ENCODE measurements at regions not wholly inside any gene's neighbourhood (a gene's known extent, or its start where the extent isn't known, plus 50 kb on each side); places are given as distances from the start of the nearest gene placed in this dataset.

DNA sequence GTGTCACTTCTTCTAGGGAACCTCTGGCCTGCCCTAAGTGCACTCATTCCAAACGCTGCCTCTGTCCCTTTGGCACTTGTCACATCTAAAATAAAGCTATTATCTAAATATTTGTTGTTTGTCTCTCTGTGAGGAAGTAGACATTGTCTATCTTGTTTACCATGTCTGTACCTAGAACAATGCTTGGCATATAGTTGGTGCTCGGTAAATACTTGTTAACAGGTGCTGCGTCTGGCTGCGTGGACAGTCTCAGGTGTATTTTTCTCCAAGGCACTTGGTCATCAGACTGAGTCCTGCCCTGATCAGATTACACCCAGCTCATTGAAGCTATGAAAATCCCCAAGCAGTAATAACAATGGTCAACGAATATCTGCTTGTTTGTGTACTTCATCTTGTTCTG lies 174.9 kb upstream of the SMIM23 start:
- TF ChIP-seq, protein P1, sequence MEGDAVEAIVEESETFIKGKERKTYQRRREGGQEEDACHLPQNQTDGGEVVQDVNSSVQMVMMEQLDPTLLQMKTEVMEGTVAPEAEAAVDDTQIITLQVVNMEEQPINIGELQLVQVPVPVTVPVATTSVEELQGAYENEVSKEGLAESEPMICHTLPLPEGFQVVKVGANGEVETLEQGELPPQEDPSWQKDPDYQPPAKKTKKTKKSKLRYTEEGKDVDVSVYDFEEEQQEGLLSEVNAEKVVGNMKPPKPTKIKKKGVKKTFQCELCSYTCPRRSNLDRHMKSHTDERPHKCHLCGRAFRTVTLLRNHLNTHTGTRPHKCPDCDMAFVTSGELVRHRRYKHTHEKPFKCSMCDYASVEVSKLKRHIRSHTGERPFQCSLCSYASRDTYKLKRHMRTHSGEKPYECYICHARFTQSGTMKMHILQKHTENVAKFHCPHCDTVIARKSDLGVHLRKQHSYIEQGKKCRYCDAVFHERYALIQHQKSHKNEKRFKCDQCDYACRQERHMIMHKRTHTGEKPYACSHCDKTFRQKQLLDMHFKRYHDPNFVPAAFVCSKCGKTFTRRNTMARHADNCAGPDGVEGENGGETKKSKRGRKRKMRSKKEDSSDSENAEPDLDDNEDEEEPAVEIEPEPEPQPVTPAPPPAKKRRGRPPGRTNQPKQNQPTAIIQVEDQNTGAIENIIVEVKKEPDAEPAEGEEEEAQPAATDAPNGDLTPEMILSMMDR (conservative IDR thresholded peaks at IDR 0.05; ENCODE audit: low read length) = no peak
- no peak for TF ChIP-seq EZH2phosphoT487 (IDR thresholded peaks at IDR 0.05; ENCODE audit: borderline replicate concordance, low read depth, low read length)

All from OCI-LY7 (cell line).